BJ (cell line): ENCODE measurements at regions not wholly inside any gene's neighbourhood (a gene's known extent, or its start where the extent isn't known, plus 50 kb on each side); places are given as distances from the start of the nearest gene placed in this dataset.
A peak's percentile ranks its signal among the peaks of the same experiment; 100 is the strongest.

Experiments
- CTCF ChIA-PET: fragments of 350-600 bp; formaldehyde crosslinking; extraction: SDS; loops from one replicate; lab custom pipeline; 2021; ENCODE audit warnings: antibody characterized with exemption, inconsistent platforms; lab: Yijun Ruan, JAX
- POLR2A ChIA-PET: fragments of 300-600 bp; sonication (Branson Sonifier 250); formaldehyde crosslinking; extraction: SDS; loops from one replicate; lab custom pipeline; 2021; ENCODE audit warnings: antibody characterized with exemption; lab: Charles Lee
- DNase-seq: peaks from one replicate; pipeline ENCODE4 v3.0.0-alpha.2; 2011; ENCODE audit warnings: low read depth
- H3K27me3 ChIP-seq: 2 replicates; pipeline ENCODE4 v1.6.0; 2011; ENCODE audit warnings: low read length; ENCODE audit not compliant: control insufficient read depth, insufficient read depth
- H3K36me3 ChIP-seq: 2 replicates; pipeline ENCODE4 v1.5.1; 2011; ENCODE audit warnings: low read length; ENCODE audit not compliant: control insufficient read depth, insufficient read depth
- H3K4me3 ChIP-seq: 2 replicates; pipeline ENCODE4 v1.5.1; 2011; ENCODE audit warnings: low read depth, mild to moderate bottlenecking, control low read depth, low read length
- CTCF ChIP-seq: IDR thresholded peaks from 2 replicates; pipeline ENCODE4 v1.5.1; 2011; ENCODE audit warnings: low read depth, mild to moderate bottlenecking, control low read depth, inconsistent platforms, low read length, moderate library complexity; ENCODE audit not compliant: insufficient read depth

- Histone ChIP-seq H3K36me3 (no peaks in the 10 kb centered on the region), H3K4me3 (no peak overlapping the region), H3K27me3 (no peaks in the 10 kb centered on the region)
- POLR2A ChIA-PET, result no interaction called here
- CTCF ChIA-PET, result interaction anchor here (1.2 kb wide), 1 partner anchor 10 kb away, joined by 4 read pairs; no protein-coding TSS in a partner anchor
- no peak for DNase-seq
- TF ChIP-seq CTCF, result no peak
Measured at GRCh38 chr18:60676815-60677214, 304.2 kb upstream of the MC4R start.

DNA sequence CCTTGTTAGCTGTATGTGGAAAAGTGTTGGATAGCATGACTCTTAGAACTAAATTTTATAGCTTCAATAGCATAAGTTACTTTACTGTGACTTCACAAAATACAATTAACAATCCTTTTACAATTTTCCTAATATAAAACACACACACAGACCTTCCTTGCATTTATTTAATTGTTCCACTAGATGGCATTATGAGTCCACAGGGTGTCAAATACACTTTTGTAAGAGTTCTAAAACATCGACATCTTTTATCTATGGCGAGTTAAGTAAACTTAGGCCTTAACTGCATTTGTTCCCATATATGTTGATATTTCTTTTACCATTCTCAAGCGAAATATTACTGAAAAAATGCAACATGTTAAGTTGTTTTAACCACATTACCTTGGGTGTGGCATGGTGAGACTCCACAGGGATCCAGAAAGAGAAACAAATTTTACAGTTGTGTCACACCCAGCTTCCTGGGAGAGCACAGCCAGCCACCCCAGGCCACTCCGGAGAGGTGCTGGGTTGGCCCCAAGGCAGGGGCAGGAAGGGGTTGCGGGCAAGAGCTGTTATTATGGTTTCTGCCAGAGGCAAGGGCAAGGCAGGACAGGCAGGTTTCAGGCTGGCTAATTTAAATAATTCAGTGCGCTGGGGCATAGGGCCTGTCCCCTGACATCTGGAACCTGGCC is 312.4 kb upstream of the MC4R start:
- H3K4me3 ChIP-seq, result no peak overlapping the region
- no peak for DNase-seq
- peak; percentile 39 for TF ChIP-seq CTCF
- ChIA-PET POLR2A (no interaction called here), CTCF (interaction anchor here (0.6 to 1.8 kb wide), 4 partner anchors 15 to 818 kb away, joined by 3 to 6 read pairs (median 3); no protein-coding TSS in a partner anchor)
- H3K36me3 ChIP-seq, result no peaks in the 10 kb centered on the region
- no peaks in the 10 kb centered on the region for H3K27me3 ChIP-seq

DNA sequence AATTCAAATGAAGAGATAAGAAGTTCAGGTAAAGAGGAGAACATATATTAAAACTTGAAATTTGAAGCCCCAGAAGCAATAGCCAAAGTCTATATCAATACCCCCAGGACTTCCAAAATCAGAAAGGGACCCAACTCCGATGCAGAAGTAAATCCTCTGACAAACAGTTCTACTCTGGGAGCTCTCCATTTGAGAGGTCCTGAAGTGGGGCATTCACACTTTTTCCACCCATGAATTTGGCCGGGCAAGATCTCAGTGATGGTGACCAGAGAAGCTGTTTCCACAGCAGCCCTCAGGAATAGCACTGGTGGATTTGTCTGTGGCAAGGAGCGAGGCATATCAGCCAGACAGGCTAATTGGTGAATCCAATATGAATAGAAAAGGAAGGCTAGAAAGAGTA is 313.6 kb upstream of the MC4R start:
- ChIA-PET CTCF (interaction anchor here (0.9 to 1.8 kb wide), 4 partner anchors 9 to 19 kb away, joined by 3 to 6 read pairs (median 4); no protein-coding TSS in a partner anchor), POLR2A (no interaction called here)
- H3K4me3 ChIP-seq, result no peak overlapping the region
- no peaks in the 10 kb centered on the region for H3K36me3 ChIP-seq
- H3K27me3 ChIP-seq, result no peaks in the 10 kb centered on the region
- TF ChIP-seq CTCF, result no peak
- DNase-seq, result no peak

GRCh38 chr18:60691061-60691460 is 318.5 kb upstream of the MC4R start:
- H3K36me3 ChIP-seq, result no peaks in the 10 kb centered on the region
- H3K27me3 ChIP-seq, result no peaks in the 10 kb centered on the region
- H3K4me3 ChIP-seq, result no peak overlapping the region
- ChIA-PET POLR2A (no interaction called here), CTCF (no interaction called here)
- TF ChIP-seq CTCF, result no peak
- DNase-seq, result no peak

DNA sequence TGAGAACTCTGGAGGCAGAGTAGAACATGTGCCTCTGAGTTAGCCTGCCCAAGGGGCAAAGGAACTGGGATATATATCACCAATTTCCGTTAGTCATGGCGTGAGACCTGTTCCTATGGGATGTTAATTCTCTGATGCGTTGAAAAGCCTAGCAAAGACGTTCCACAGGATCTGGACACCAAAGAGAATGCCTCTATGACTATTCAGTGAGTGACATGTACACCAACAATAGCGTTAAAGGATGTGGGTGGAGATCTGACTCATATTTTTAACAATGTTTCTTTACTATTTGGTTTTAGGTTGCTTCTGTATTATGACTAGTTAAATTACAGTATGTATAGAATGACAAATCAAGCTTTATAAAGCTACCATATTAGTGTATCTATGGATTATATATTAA is 320.9 kb upstream of the MC4R start:
- no peak overlapping the region for H3K4me3 ChIP-seq
- ChIA-PET CTCF (no interaction called here), POLR2A (no interaction called here)
- DNase-seq, result no peak
- no peaks in the 10 kb centered on the region for H3K27me3 ChIP-seq
- TF ChIP-seq CTCF, result no peak
- no peaks in the 10 kb centered on the region for H3K36me3 ChIP-seq
